Esophagus muscularis mucosa (tissue), 4 donors: ENCODE measurements at regions not wholly inside any gene's neighbourhood (a gene's known extent, or its start where the extent isn't known, plus 50 kb on each side); places are given as distances from the start of the nearest gene placed in this dataset.

Source experiments
- DNase-seq: peaks from one replicate; pipeline ENCODE4 v3.0.0-alpha.2; 2017; ENCODE audit errors: extremely low spot score
- H3K27ac ChIP-seq, 4 donors: fragments of 200-600 bp; sonication (generic); replicated peaks in 1 of 4; 1 replicate in 3 of 4; 2 replicates in 1 of 4; pipeline ENCODE4 v1.5.1; 2016 to 2019; ENCODE audit warnings: mild to moderate bottlenecking in 1 of 4
- H3K27me3 ChIP-seq, 4 donors: fragments of 200-600 bp; sonication (generic); one replicate each; pipeline versions ENCODE4 v1.5.1 to v1.6.0; 2016 to 2019
- H3K36me3 ChIP-seq, 4 donors: fragments of 200-600 bp; sonication (generic); one replicate each; pipeline ENCODE4 v1.5.1; 2016 to 2019
- H3K4me1 ChIP-seq, 4 donors: fragments of 200-600 bp; sonication (generic); one replicate each; pipeline ENCODE4 v1.5.1; 2016 to 2019
- H3K4me3 ChIP-seq, 4 donors: fragments of 200-600 bp; sonication (generic); 1 replicate in 2 of 4; 2 replicates in 2 of 4; pipeline ENCODE4 v1.5.1; 2016 to 2019; ENCODE audit warnings: mild to moderate bottlenecking in 4 of 4, moderate library complexity in 1 of 4
- H3K9me3 ChIP-seq, 4 donors: fragments of 200-600 bp; sonication (generic); 1 replicate in 3 of 4; 2 replicates in 1 of 4; pipeline ENCODE4 v1.5.1; 2016 to 2019
- EP300 ChIP-seq: sonication (generic); formaldehyde crosslinking; IDR thresholded peaks from one replicate; pipeline ENCODE4 v1.6.1; 2017; ENCODE audit warnings: antibody characterized with exemption
- POLR2A ChIP-seq: fragments of 450-650 bp; IDR thresholded peaks from one replicate; pipeline ENCODE4 v1.6.1; 2017; ENCODE audit warnings: antibody characterized with exemption, moderate library complexity, mild to moderate bottlenecking, low read depth
- POLR2AphosphoS5 ChIP-seq, 2 donors: sonication (generic); formaldehyde crosslinking; IDR thresholded peaks; one replicate each; pipeline ENCODE4 v1.6.1; 2017; ENCODE audit warnings: antibody characterized with exemption in 2 of 2
- WGBS: methylation state at CpG from one replicate; pipeline ENCODE4 v1.1.5; 2018; 5-methylcytosine and 5-hydroxymethylcytosine counted together
- intact Hi-C: fragments of 100-400 bp; cut with DNase I; formaldehyde crosslinking; loops from one replicate; pipeline ENCODE4 v1.15.1; 2023
- TF ChIP-seq, protein P1 (sequence below), 3 experiments: fragments of 200-600 bp in 2 of 3; fragments of 450-650 bp in 1 of 3; sonication (generic) in 2 of 3; IDR thresholded peaks; one replicate each; pipeline ENCODE4 v1.5.1; 2017 to 2019; ENCODE audit warnings: antibody characterized with exemption in 3 of 3, mild to moderate bottlenecking in 2 of 3, moderate library complexity in 1 of 3

DNA sequence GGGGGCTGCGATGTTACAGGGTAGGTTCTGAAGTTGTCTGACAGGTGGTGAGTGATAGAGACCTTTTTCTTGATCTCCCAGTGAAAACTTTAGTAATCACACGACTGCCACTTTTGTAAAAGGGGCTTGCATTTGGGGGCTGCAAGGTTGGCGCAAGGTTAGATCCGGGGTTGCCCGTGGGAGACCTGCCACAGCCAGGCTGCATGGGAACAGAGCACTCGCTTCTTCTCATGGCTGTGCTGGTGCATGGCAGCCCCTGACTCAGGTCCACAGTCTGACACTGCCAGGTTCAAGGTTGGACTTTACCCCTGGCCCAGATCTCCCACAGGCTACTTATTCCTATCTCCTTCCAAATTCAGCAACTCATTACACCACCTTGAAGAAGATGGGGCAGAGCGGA lies 1190.4 kb downstream of the UQCRFS1 start:
- intact Hi-C loops: no loop called here
- Histone ChIP-seq H3K9me3 (no peaks in the 10 kb centered on the region), H3K4me1 (no peaks in the 10 kb centered on the region), H3K36me3 (no peaks in the 10 kb centered on the region), H3K4me3 (no peak overlapping the region), H3K27ac (no peak overlapping the region), H3K27me3 (no peaks in the 10 kb centered on the region)
- no peak for TF ChIP-seq POLR2AphosphoS5 (IDR thresholded peaks at IDR 0.05)
- TF ChIP-seq, protein P1, sequence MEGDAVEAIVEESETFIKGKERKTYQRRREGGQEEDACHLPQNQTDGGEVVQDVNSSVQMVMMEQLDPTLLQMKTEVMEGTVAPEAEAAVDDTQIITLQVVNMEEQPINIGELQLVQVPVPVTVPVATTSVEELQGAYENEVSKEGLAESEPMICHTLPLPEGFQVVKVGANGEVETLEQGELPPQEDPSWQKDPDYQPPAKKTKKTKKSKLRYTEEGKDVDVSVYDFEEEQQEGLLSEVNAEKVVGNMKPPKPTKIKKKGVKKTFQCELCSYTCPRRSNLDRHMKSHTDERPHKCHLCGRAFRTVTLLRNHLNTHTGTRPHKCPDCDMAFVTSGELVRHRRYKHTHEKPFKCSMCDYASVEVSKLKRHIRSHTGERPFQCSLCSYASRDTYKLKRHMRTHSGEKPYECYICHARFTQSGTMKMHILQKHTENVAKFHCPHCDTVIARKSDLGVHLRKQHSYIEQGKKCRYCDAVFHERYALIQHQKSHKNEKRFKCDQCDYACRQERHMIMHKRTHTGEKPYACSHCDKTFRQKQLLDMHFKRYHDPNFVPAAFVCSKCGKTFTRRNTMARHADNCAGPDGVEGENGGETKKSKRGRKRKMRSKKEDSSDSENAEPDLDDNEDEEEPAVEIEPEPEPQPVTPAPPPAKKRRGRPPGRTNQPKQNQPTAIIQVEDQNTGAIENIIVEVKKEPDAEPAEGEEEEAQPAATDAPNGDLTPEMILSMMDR (IDR thresholded peaks at IDR 0.05): no peak
- TF ChIP-seq EP300: no peak
- TF ChIP-seq POLR2A: no peak
- WGBS: 78% methylated on average over 7 of the region's 7 CpGs
- DNase-seq: peak; percentile 55

DNA sequence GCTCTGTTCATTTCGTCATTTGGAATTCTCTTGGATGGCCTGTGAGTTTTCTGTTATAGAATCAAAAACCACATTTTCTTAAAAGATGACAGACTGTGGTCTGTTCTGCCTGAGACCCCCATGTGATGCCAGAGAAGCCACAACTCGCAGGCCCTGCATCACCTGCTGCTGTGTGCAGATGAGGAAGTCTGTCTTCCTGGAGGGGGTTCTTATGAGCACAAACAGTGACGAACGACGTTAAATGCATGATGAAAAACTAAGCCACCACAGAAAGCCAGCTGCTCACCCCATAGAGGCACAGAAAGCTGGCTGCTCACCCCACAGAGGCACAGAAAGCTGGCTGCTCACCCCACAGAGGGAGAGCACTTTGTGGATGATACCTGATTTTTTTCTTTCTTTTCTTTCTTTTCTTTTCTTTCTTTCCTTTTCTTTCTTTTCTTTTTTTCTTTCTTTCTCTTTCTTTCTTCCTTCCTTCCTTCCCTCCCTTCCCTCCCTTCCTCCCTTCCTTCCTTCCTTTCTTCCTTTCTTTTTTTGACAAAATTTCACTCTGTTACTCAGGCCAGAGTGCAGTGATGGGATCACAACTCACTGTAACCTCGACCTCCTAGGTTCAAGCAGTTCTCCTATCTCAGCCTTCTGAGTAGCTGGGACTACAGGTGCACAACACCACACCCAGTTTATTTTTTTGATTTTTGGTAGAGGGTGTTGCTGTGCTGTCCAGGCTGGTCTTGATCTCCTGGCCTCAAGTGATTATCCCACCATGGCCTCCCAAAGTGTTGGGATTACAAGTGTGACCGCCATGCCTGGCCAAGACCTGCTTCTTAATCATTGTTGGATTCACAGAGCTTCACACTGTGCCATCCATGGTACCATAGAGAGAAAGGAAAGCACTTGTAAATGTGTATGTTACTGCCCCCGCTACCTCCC lies 1191.4 kb downstream of the UQCRFS1 start:
- intact Hi-C loops: no loop called here
- WGBS: 78% methylated on average over 8 of the region's 8 CpGs
- H3K27ac ChIP-seq: no peak overlapping the region
- no peak overlapping the region for H3K4me3 ChIP-seq
- H3K4me1 ChIP-seq: no peaks in the 10 kb centered on the region
- peak; percentile 55 for DNase-seq
- no peaks in the 10 kb centered on the region for H3K27me3 ChIP-seq
- no peaks in the 10 kb centered on the region for H3K9me3 ChIP-seq
- no peaks in the 10 kb centered on the region for H3K36me3 ChIP-seq
- TF ChIP-seq POLR2AphosphoS5 (IDR thresholded peaks at IDR 0.05): no peak

DNA sequence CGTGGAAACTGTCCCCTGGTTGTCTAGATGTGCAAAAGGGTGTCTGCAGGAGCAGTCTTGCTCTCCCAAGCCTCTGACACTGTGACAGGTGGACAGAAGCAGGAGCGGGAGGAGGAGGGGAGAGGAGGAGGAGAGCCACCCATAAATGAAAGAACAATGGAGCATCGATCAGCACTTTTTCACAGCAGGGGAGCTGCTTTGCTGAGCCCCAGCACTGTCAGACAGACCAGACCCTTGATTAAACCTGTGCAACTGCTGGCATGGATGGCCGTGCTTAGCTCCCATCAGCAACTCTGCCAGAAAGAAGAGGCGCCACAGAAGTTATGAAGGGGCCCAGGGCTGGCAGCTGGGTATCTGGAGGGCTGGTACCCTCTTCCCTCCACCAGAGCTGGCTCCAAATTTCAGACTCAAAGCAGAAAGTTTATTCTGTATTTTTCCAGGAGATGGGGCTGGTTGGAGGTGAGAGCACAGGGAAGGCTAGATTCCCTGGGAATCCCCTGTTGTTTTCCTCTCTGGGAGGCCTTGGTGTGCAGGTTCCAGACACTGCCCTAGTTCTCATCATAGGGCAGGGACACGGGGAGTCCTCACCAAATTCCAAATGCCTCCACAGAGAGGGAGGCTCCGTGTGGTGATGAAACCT lies 1192.2 kb downstream of the UQCRFS1 start:
- TF ChIP-seq, protein P1 (IDR thresholded peaks at IDR 0.05): no peak
- no peak for TF ChIP-seq POLR2AphosphoS5 (IDR thresholded peaks at IDR 0.05)
- TF ChIP-seq EP300: no peak
- TF ChIP-seq POLR2A: no peak
- WGBS: 63% methylated on average over 6 of the region's 7 CpGs

DNA sequence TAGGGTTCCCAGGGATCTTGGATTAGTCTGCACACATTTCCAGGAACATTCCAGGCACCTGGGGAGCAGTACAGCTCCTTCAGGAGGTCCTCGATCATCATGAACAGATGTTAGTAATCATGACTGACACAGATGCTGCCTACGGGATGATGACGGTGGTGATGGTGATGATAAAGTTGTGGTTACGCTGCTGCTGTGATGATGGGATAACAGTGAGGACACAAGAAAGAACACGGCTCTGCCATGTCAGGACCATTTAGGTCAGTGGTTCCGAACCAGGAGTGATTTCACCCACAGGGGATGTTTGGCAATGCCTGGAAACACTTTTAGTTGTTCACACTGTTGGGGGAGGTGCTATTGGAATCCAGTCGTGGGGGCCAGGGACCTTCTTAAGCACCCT lies 1193.0 kb downstream of the UQCRFS1 start:
- peak; percentile 86 for DNase-seq
- no peaks in the 10 kb centered on the region for H3K36me3 ChIP-seq
- no peaks in the 10 kb centered on the region for H3K27me3 ChIP-seq
- intact Hi-C loops: no loop called here
- TF ChIP-seq EP300 (no peak), POLR2A (no peak), POLR2AphosphoS5 (IDR thresholded peaks at IDR 0.05) (no peak)
- TF ChIP-seq, protein P1 (IDR thresholded peaks at IDR 0.05): no peak
- no peak overlapping the region for H3K4me3 ChIP-seq
- H3K27ac ChIP-seq: no peak overlapping the region
- no peaks in the 10 kb centered on the region for H3K4me1 ChIP-seq
- 75% methylated on average over 7 of the region's 7 CpGs for WGBS
- H3K9me3 ChIP-seq: no peaks in the 10 kb centered on the region

More for the DNA sequence above, 1192.2 kb downstream of the UQCRFS1 start:
- peak; percentile 75 for DNase-seq
- intact Hi-C loops: no loop called here
- Histone ChIP-seq H3K9me3 (no peaks in the 10 kb centered on the region), H3K4me1 (no peaks in the 10 kb centered on the region), H3K4me3 (no peak overlapping the region), H3K36me3 (no peaks in the 10 kb centered on the region), H3K27me3 (no peaks in the 10 kb centered on the region), H3K27ac (no peak overlapping the region)

DNA sequence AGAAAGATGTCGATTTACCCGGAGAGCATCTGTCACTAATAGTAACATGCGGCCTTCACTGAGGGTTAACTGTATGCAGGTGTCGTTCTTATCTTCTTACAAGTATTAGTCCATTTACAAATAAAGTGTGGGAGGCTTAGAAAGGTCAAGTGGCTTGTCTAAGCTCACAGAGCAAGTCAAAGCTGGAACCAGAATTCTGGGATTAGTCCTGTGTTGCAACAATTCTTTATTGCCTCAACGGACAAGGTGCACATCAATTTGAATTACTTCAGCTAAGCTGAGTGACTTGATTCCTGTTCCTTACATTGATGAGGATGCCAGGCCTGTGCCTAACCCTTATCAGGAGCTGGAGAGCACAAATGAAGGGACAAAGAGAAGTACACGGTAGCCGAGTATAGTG lies 1193.6 kb downstream of the UQCRFS1 start:
- no peaks in the 10 kb centered on the region for H3K9me3 ChIP-seq
- intact Hi-C loops: no loop called here
- no peaks in the 10 kb centered on the region for H3K27me3 ChIP-seq
- TF ChIP-seq POLR2A (no peak), EP300 (no peak), POLR2AphosphoS5 (IDR thresholded peaks at IDR 0.05) (no peak)
- TF ChIP-seq, protein P1 (IDR thresholded peaks at IDR 0.05): no peak
- WGBS: 87% methylated on average over 7 of the region's 7 CpGs
- no peak overlapping the region for H3K4me3 ChIP-seq
- H3K36me3 ChIP-seq: no peaks in the 10 kb centered on the region
- H3K27ac ChIP-seq: no peak overlapping the region
- peak; percentile 53 for DNase-seq
- no peaks in the 10 kb centered on the region for H3K4me1 ChIP-seq
